ENCODE measurements at regions not wholly inside any gene's neighbourhood (a gene's known extent, or its start where the extent isn't known, plus 50 kb on each side); places are given as distances from the start of the nearest gene placed in this dataset.

GRCh38 chrX:120692319-120692718 lies 62.5 kb upstream of the C1GALT1C1 start:
- no peak for DNase-seq

- DNase-seq, result no peak
These were observed 61.1 kb upstream of the C1GALT1C1 start for GRCh38 chrX:120690941-120691340.

GRCh38 chrX:120690344-120690743 lies 60.5 kb upstream of the C1GALT1C1 start:
- no peak for DNase-seq

- DNase-seq, result no peak
These were observed 50.2 kb upstream of the C1GALT1C1 start for GRCh38 chrX:120680090-120680489.
